HT1080 (cell line): ENCODE measurements at regions not wholly inside any gene's neighbourhood (a gene's known extent, or its start where the extent isn't known, plus 50 kb on each side); places are given as distances from the start of the nearest gene placed in this dataset.
A peak's percentile ranks its signal among the peaks of the same experiment; 100 is the strongest.
"Not testable (repeated sequence)": the region's sequence is repeated elsewhere in the genome, so short reads cannot be mapped to it uniquely, and the experiment has no call there.

Experiments used
- DNase-seq: peaks from one replicate; pipeline ENCODE4 v3.0.0-alpha.2; 2015; ENCODE audit warnings: low read depth

DNA sequence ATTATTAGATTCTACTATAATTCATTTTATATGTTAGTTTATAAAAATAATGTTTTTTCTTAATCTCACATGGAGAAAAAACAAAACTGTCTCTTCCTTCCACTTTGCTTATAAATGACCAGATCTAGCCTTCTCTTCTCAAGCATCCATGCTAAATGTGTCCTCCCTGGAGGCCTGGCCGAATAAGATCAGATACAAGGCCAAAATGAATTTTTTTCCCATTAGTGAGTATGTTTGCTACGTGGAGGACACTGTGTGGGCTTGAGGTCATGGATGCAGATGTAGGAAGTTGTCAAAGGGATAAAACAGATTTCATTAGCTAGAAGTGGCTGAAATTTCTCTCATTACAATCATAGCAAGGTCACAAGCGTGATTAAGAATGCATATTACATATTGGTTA lies 1244.9 kb upstream of the SEL1L start:
- no peak for DNase-seq

DNA sequence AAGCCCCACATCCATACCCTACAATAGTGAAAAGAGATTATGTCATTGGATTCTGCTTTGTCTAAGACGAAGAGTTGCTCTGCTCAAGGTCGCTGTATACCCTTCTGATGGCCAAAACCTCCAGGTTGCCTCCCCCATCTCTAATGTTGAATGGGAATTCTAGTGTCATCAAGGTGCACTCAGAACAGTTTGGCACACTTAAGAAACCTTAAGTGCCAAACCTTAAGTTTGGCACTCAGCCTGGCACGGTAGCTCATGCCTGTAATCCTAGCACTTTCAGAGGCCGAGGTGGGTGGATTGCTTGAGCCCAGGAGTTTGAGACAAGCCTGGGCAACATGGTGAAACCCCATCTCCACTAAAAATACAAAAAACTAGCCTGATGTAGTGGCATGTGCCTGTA lies 1245.6 kb upstream of the SEL1L start:
- DNase-seq: no peak

DNA sequence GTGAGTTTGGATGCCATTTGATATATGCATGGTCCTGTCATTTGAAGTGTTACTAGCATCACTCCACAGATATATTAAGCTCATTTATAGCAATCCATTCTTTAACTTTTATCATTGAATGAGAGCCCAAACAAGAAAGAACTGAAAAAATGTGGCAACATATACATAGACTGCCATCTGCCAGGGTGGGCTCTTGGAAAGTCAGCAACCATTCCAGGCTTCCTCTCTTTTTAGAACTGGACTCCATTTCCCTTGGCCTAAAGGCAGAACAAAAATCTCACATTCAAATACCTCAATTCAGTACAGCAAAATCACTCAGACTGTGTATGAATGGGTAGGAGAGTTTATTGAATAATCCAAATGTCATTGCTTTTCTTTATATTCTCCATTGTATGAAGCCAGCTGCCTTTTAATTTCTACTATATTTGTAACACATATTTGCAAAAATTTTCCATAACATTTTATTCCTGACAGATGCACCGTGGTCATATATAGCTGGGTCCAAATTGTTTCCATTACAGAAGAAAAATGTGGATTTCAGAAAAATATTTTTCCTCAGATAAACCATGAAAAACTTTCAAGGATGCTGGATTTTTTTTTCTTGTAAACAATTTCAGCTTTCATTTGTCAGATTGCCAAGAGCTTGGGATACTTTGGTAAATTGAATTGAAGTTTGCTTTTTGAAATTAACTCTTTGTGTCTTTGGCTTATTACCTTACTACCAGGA lies 1252.3 kb upstream of the SEL1L start:
- no peak for DNase-seq

DNA sequence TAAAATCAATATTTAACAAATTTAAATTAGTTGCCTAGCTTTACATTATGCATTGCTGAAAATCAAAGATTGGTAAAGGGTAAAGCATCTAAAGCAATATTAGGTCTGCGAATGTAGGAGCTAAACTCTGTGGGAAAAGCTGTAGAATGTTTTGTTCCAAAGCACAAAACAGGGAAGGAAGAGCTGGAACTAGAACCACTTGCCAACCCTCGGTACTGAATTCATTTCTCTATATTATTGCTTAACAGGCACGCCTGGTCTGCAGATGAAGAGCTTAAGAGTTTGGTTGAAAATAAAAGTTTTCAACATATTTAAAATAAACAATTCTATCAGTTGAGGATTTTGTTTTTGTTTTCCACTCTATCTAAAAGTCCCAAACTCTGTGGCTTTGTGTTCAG lies 1252.8 kb upstream of the SEL1L start:
- DNase-seq: no peak

DNA sequence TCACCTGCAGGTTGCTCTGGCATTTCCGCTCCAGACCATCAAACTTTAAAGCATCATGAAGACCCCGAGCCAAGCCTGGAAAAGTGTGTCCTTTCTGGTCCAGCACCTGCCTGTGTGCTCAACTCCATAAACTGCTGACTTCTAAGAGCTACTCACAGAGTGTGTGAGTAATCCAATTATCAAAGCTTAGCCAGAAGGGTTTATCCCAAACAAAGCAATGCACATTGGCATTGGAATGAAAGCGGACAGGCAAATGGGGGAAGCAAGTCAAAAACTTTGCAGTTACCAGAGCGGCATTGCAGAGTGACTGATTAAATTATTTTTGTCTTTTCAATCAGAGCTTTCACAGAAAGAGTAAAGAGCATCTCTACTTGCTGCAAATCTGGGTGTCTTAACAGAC lies 1262.4 kb upstream of the SEL1L start:
- DNase-seq: no peak

DNA sequence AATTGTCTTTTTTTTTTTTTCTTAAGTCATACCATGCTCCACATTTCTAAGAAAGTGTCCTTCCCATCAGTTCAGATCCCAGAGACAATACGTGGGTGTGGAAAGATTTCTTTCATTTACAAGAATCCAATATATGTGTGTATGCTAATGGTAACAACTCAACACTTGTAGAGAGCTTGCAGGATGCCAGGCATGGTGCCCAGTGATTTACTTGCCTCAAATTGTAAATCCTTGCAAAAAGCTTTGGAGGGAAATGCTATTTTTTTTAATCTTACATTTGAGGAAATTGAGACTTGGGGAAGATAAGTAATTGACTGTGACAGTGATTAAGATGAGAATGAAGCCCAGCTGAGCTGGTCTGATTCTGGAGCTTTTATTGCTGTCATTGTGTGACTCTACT lies 1264.6 kb upstream of the SEL1L start:
- no peak for DNase-seq

DNA sequence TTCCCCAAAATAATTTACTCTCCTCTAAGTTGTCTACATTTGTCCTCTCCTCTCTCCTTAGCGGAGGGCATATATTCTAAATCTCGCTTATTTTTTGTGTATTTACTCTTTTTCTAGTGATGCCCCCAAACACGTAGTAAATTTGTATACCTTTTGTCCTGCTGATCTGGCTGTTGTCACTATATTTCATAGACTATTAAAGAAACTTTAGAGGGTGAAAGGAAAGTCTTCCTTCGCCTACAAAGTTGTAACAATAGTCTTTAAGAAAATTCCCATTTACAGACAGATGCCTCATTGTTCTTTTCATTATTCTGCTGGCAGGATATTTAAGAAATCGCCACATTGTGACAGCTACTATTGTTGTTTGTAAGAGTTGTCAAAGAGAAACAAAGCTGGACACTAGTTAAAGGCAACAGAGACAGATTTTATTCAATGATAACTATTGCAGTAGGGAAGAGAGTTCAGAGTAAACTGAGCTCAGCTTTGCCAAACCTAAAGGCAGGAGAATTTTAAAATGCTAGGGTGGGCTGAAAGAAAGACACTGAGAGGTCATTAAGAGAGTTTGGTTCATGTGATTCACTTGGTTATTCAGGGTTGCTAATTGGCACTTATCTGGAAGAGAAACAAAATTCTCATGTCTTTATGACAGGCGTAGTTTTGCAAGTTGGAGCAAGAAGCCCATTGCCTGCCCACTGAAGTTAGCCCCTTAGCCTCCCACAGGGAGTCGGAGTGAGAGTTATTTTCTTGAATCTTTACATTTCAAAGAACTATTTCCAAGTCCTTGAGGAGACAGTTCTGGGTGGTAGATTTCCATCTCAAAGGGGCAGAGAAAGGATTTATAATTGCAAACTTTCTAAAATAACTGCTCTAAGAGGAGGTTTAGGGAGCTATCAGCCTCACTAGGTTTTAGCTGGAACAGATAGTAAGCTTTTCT lies 1272.5 kb upstream of the SEL1L start:
- no peak for DNase-seq

DNA sequence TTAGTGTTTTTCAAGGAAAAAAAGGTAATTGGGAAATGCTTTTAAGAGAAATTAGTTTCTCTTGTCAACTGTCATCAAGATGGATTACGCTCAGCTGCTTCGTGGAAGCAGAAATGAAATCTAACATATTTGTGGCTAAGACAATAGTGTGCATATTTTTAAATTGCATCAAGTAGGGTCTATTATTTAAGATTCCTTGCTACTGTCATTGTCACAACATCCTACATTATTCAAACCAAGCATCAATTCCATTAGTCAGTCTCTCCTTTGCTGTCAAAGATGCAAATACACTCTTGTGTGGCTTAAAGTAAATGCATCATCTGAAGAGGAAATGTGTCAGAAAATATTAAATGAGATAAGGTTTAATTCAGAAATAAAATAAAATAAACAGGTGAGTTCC lies 1277.6 kb upstream of the SEL1L start:
- DNase-seq: no peak

DNA sequence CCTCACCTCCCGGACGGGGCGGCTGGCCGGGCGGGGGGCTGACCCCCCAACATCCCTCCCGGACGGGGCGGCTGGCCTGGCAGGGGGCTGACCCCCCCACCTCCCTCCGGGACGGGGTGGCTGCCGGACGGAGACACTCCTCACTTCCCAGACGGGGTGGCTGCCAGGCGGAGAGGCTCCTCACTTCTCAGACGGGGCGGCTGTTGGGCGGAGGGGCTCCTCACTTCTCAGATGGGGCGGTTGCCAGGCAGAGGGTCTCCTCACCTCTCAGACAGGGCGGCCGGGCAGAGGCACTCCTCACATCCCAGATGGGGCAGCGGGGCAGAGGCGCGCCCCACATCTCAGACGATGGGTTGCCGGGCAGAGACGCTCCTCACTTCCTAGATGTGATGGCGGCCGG lies 1280.7 kb upstream of the SEL1L start:
- not testable (repeated sequence) for DNase-seq

DNA sequence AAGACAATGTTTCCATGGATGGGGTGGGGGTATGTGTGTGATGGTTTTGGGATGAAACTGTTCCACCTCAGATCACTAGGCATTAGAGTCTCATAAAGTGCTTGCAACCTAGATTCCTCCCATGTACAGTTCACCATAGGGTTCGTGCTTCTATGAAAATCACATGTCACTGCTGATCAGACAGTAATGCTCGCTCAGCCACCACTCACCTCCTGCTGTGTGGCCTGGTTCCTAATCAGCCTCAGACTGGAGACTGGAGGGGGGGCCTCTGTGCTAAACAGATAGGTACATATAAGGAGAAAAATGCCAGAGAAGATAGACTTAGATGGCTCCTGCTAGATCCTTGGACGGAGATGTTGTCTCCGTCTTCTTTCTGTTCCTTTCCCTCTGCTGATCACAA lies 1296.9 kb upstream of the SEL1L start:
- no peak for DNase-seq

DNA sequence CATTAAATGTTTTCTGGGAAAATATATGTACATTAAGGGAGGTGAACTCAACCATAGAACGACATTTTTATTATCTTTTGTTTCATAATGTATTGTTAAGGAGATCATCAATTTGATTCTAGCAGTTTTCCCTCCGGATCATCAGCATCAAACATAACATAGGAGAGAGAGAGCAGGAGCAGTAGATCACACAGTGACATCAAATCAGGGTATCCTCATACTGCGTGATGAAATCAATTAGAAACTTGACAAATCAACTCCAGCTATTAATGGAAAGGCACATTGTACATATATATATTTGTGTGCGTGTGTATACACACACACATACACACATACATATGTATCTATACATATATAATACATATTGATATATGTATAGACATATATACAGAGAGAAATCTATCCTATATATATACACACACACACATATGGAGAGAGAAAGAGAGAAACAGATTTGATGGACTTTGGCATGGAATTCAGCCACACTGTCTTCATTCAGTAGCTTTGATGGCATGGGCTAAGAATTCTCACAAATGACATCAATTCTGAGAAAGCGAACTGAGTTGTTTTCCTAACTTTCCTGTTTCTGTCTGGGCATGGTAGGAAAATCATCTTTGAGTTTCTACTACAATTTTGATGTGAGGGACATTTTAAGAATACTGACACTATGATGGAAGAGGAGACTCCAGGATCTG lies 1302.8 kb upstream of the SEL1L start:
- DNase-seq: no peak

DNA sequence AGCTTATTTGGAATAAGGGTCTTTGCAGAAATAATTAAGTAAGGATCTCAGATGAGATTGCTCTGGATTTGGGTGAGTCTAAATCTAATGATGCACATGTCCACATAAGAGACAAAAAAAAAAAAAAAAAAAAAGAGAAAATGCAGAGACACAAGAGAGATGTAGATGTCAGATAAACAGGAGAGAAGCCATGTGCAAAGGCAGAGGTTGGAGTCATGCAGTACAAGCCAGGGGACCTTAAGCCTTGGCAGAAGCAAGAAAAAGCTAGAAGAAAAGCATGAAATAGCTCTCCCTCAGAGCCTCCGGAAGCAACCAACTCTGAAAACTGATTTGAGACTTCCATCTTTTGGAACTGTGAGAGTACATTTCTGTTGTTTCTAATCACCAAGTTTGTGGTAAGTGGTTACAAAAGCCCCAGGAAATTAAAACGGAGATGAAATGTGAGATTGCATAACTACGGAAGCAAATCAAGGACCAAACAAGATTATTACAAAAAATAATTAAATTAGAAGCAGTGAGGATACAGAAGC lies 1304.0 kb upstream of the SEL1L start:
- DNase-seq: no peak

DNA sequence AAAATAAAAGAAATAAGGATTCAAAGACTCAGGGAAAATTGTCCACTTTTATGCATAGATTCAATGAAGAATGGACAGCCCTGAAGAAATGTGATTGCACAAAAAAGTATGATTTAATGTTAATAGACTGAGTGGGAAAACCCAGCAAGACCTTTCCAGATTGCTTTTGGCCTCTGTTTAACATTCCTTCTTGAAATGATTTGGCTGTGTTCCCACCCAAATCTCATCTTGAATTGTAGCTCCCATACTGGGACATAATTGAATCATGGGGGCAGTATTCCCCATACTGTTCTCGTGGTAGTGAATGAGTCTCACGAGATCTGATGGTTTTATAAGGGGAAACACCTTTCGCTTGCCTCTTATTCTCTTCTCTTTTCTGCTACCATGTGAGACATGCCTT lies 1316.9 kb upstream of the SEL1L start:
- DNase-seq: no peak

DNA sequence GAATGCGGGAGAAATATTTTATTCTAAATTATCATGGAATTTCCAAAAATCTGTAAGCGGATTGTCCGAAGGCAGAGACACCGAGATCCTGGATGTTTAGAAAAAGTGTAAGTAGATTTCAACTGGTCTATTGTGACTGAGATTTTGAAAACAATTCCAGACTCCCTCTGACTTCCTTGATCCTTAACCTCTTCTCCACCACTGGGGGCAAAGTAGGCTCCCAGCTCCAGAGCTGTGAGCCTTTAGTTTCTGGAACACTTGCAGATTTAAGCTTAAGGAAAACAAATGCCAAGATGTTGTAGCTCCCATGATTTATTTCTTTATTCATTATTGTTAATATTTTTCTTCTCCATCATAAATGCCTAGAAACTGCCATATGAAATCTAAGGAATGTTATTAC lies 1320.5 kb upstream of the SEL1L start:
- DNase-seq: no peak

DNA sequence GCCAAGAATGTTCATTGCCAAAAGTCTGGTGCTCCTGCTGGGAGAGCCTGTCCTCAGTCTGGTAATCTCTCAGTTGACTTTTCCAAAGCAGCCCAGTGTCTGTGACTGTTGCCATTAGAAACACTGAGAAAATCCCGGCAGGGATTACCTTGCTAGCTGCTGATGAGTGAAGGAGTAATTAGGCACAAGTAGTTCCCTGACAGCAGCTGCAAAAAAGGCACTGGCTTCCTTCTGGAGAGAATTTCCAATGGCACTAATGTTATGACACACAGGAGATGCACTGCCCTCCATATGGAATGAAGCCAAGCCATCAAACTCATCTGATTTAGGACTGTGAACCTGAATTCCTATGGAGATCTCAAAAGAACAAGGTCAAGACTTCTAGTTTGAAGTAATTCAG lies 1321.2 kb upstream of the SEL1L start:
- peak; percentile 15 for DNase-seq

DNA sequence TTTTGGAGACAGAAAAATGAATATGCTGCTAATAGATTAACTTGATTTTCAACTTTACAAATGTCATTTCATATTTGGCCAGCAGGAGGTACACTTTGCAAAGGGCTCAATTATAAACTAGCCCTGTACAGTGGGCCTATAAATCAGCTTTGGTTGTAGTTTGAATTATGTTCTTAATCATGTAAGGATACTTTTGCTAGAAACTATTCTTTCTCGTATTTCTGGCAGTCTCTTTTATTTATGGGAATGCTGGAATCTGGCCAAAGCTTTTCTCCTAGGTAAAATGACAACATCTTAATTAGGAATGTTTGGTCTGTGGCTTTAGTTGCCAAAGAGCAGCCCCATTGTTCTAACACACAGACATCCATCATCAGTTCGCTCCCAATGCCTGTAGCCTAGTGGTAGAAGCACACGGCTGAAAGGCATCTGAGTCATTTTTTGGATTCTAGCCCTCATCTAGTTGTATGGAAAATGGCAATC lies 1322.3 kb upstream of the SEL1L start:
- DNase-seq: peak; percentile 91

DNA sequence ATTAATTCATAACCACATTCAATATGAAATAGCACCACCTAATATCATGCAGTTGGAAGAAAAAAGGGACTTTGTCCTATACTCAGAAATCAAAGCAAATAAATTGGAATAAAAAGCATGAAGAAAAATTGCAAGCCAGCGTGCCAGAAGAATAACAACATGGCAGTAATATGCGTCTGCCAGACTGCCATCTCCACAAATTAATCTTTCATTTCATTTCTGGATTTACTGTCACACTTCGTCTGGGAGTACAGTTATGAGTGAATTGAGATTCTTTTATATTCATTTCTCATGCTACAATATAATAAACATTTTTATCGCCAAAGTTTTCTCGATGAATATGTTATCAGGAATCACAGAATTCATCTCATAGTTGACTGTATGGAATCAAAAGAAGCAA lies 1327.7 kb upstream of the SEL1L start:
- no peak for DNase-seq

DNA sequence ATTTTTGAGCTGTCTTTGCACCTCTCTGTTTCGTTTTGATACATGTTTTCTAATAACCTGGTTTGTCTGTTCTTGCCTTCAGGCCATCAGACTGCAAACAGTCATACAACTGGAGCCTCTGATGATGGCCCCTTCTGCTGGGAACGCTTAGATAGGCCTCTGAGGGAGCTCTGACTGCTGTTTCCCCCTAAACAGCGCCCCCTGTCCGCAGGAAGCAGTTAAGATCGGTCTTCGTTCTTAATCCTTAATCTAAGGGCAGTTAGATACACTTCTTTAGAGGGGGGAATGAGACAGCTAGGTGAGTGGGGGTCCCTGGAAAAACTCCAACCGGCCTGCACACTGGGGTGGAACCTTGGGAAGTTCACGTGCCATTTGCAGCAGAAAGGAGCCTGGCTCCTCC lies 1338.8 kb upstream of the SEL1L start:
- no peak for DNase-seq

DNA sequence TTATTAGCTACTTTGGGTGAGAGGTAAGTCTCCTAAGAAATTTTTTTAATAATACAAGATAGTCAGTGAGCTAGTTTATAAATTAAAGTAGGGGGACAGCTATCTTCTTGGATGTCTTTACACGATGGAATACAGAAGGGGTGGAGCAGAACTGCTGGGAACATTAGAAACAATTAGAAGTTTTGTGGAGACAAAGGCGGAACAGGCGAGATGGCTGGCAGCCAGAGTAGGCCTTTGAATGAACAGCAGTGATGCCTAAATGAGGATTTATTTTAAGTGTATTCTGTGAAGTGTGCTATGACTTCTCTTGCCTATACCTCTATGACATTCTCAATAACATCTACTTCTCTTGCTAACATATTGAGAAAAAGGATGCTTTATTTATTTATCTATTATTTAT lies 1345.3 kb upstream of the SEL1L start:
- no peak for DNase-seq

DNA sequence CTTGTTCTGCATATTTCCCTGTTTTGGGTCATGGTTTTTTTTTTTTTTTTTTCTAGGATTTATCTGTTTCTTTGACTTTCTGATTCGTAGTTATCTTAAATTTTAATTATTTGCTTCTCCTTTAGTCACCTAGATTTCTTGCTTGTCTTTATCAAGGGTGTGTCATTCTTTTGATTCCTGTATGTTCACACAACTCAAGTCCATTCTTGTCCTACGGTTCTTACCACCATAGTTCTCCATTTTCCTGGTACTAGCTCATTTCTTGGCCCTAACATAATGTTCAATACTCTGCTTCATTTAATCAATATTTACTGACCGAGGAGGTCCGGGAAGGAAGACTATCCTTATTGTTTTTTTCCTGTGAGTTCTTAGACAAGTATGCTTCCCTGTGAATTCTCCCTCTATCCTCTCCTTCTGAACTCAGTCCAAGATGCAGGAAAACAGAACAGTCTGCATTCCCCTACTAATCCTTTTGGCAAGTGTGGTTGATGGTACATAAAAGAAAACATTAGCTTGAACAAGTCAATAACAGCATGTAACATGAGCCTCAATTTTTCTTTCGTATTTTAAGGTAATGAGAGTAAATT lies 1346.4 kb upstream of the SEL1L start:
- DNase-seq: no peak

DNA sequence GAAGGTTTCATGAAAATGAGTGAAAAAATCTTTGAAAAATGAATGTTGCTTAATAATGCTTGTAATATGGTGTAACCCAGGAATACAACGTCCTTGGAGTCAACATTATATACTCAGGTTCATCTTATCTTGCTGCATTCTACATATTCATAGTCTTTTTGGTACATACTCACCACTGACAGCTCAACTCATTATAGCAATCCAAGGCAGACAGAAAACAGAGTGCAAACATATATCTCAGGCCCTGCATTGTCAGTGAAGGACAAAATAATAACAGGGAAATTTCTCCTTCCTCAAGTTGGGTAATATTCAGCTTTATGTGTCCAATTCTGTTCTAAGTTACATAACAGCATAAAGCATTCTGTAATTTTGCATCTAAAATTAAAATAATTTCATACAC lies 1353.0 kb upstream of the SEL1L start:
- DNase-seq: no peak
